WTC11 (cell line): ENCODE measurements at regions not wholly inside any gene's neighbourhood (a gene's known extent, or its start where the extent isn't known, plus 50 kb on each side); places are given as distances from the start of the nearest gene placed in this dataset.

Experiments
- ATAC-seq: fragments of 200-7000 bp; cut with Tn5 transposase; 2 replicates; pipeline ENCODE4 v1.10.0; 2021; ENCODE audit warnings: mild to moderate bottlenecking, moderate library complexity
- CTCF ChIA-PET: fragments of 300-600 bp; sonication (Branson Sonifier 250); formaldehyde crosslinking; loops from one replicate; lab custom pipeline; 2021; ENCODE audit warnings: antibody characterized with exemption; lab: Charles Lee
- POLR2A ChIA-PET: fragments of 350-600 bp; sonication (Branson Sonifier 250); formaldehyde crosslinking; loops from one replicate; lab custom pipeline; 2021; ENCODE audit warnings: antibody characterized with exemption; lab: Charles Lee
- DNase-seq: peaks from one replicate; pipeline ENCODE4 v3.0.0; 2021; ENCODE audit warnings: low spot score
- H3K27ac Mint-ChIP-seq: 2 replicates; pipeline ENCODE4 v1.8.0; 2021; ENCODE audit warnings: mixed read lengths
- H3K27me3 Mint-ChIP-seq: 2 replicates; pipeline ENCODE4 v1.8.0; 2021; ENCODE audit warnings: low read depth, mild to moderate bottlenecking, moderate library complexity, mixed read lengths
- H3K36me3 Mint-ChIP-seq: 2 replicates; pipeline ENCODE4 v1.8.0; 2021; ENCODE audit warnings: mixed read lengths
- H3K4me1 Mint-ChIP-seq: 2 replicates; pipeline ENCODE4 v1.8.0; 2022; ENCODE audit warnings: mixed read lengths
- H3K4me3 Mint-ChIP-seq: 2 replicates; pipeline ENCODE4 v1.8.0; 2021; ENCODE audit warnings: mild to moderate bottlenecking, moderate library complexity, mixed read lengths
- H3K9me3 Mint-ChIP-seq: 2 replicates; pipeline ENCODE4 v1.8.0; 2021; ENCODE audit warnings: mixed read lengths
- ATF1 ChIP-seq: sonication (generic); formaldehyde crosslinking; IDR thresholded peaks from 2 replicates; pipeline ENCODE4 v1.8.1; 2023; ENCODE audit warnings: mild to moderate bottlenecking, moderate library complexity, missing genetic modification reagents
- GRHL2 ChIP-seq: fragments of 250-450 bp; sonication (Bioruptor Pico); IDR thresholded peaks from 2 replicates; pipeline ENCODE4 v1.8.0; 2022; ENCODE audit warnings: mild to moderate bottlenecking, moderate library complexity; ENCODE audit not compliant: insufficient replicate concordance, severe bottlenecking
- GTF2I ChIP-seq: fragments of 250-450 bp; sonication (Bioruptor Pico); conservative IDR thresholded peaks from 2 replicates; pipeline ENCODE4 v1.4.0; 2021; ENCODE audit warnings: mild to moderate bottlenecking
- IRF2 ChIP-seq: sonication (generic); formaldehyde crosslinking; IDR thresholded peaks from 2 replicates; pipeline ENCODE4 v1.8.0; 2022; ENCODE audit warnings: low read depth, missing genetic modification reagents, borderline replicate concordance
- JUN ChIP-seq: sonication (generic); formaldehyde crosslinking; IDR thresholded peaks from 2 replicates; pipeline ENCODE4 v1.8.0; 2023; ENCODE audit warnings: mild to moderate bottlenecking, missing genetic modification reagents
- NFATC4 ChIP-seq: fragments of 250-450 bp; sonication (Bioruptor Pico); IDR thresholded peaks from 2 replicates; pipeline ENCODE4 v1.9.0; 2021; ENCODE audit warnings: mild to moderate bottlenecking
- NR1H2 ChIP-seq: sonication (generic); formaldehyde crosslinking; IDR thresholded peaks from 2 replicates; pipeline ENCODE4 v1.9.0; 2021; ENCODE audit warnings: mild to moderate bottlenecking, moderate library complexity, missing genetic modification reagents
- RELA ChIP-seq: sonication (generic); formaldehyde crosslinking; IDR thresholded peaks from 2 replicates; pipeline ENCODE4 v1.8.1; 2022; ENCODE audit warnings: missing genetic modification reagents, mild to moderate bottlenecking, borderline replicate concordance
- SMAD3 ChIP-seq: sonication (generic); formaldehyde crosslinking; IDR thresholded peaks from 2 replicates; pipeline ENCODE4 v1.8.0; 2022; ENCODE audit warnings: missing genetic modification reagents, mild to moderate bottlenecking, borderline replicate concordance
- SP1 ChIP-seq: sonication (generic); formaldehyde crosslinking; conservative IDR thresholded peaks from 2 replicates; pipeline ENCODE4 v1.8.1; 2022; ENCODE audit warnings: missing genetic modification reagents
- TEAD4 ChIP-seq: sonication (generic); formaldehyde crosslinking; IDR thresholded peaks from 2 replicates; pipeline ENCODE4 v1.8.0; 2022; ENCODE audit warnings: mild to moderate bottlenecking, missing genetic modification reagents
- ZNF121 ChIP-seq: sonication (generic); formaldehyde crosslinking; IDR thresholded peaks from 2 replicates; pipeline ENCODE4 v1.8.0; 2023; ENCODE audit warnings: missing genetic modification reagents
- ZNF232 ChIP-seq: sonication (generic); formaldehyde crosslinking; IDR thresholded peaks from 2 replicates; pipeline ENCODE4 v1.8.0; 2022; ENCODE audit warnings: mild to moderate bottlenecking, missing genetic modification reagents
- ZNF317 ChIP-seq: sonication (generic); formaldehyde crosslinking; IDR thresholded peaks from 2 replicates; pipeline ENCODE4 v1.8.1; 2023; ENCODE audit warnings: low read depth, mild to moderate bottlenecking, moderate library complexity, missing genetic modification reagents, borderline replicate concordance
- TF ChIP-seq, protein P1 (sequence below): fragments of 200-600 bp; IDR thresholded peaks from 2 replicates; pipeline ENCODE4 v1.8.0; 2022; ENCODE audit warnings: antibody characterized with exemption
- TF ChIP-seq, protein P2 (sequence below): sonication (generic); formaldehyde crosslinking; IDR thresholded peaks from 2 replicates; pipeline ENCODE4 v1.8.1; 2022; ENCODE audit warnings: low read depth, missing genetic modification reagents, borderline replicate concordance
- TF ChIP-seq, protein P3 (sequence below): fragments of 250-450 bp; sonication (Bioruptor Pico); IDR thresholded peaks from 2 replicates; pipeline ENCODE4 v2.1.2; 2022; ENCODE audit warnings: mild to moderate bottlenecking, moderate library complexity
- TF ChIP-seq, protein P4 (sequence below): sonication (generic); formaldehyde crosslinking; IDR thresholded peaks from 2 replicates; pipeline ENCODE4 v1.8.0; 2022; ENCODE audit warnings: mild to moderate bottlenecking, missing genetic modification reagents
- TF ChIP-seq, protein P5 (sequence below): sonication (generic); formaldehyde crosslinking; IDR thresholded peaks from 2 replicates; pipeline ENCODE4 v1.8.1; 2023; ENCODE audit warnings: mild to moderate bottlenecking, missing genetic modification reagents, borderline replicate concordance
- TF ChIP-seq, protein P6 (sequence below): fragments of 250-450 bp; sonication (Bioruptor Pico); IDR thresholded peaks from 2 replicates; pipeline ENCODE4 v1.8.0; 2021; ENCODE audit warnings: mild to moderate bottlenecking

DNA sequence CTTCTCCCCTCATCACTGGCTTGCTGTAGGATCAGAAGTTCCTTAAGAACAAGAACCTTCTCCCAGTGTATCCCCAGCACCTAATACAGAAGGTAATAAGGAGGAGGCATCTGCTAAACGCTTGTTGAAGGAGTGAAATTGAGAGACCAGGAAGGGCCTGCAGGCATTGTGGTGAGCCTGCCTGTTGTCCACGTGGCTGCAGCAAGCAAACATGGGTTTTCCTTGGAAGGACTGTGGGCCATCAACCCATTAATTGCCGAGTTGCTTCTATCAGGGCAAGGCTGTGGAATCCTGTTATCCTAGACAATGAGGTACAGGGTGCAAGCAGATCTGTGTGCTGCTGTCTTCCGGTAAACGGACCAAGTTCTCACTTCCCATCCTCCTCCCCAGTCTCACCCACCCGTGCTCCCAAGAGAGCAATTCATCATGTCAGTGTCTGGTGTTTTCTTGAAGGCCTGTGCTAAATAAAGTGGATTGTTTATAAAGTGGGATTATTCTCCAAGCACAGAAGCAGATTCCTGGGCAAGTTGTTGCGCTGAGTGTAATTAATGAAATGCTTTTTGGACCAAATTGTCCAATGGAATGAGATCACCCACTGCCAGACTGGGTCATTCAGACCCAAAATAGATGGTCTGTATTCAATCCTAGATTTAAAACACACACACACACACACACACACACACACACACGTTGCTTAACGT is 164.6 kb upstream of the CDYL start:
- TF ChIP-seq ZNF317 (CRISPR knock-in tag) = no peak
- no peak for TF ChIP-seq SMAD3
- TF ChIP-seq TEAD4 (CRISPR knock-in tag) = no peak
- TF ChIP-seq ZNF121 (CRISPR knock-in tag) = no peak
- TF ChIP-seq ZNF232 (CRISPR knock-in tag) = no peak
- TF ChIP-seq, protein P1, sequence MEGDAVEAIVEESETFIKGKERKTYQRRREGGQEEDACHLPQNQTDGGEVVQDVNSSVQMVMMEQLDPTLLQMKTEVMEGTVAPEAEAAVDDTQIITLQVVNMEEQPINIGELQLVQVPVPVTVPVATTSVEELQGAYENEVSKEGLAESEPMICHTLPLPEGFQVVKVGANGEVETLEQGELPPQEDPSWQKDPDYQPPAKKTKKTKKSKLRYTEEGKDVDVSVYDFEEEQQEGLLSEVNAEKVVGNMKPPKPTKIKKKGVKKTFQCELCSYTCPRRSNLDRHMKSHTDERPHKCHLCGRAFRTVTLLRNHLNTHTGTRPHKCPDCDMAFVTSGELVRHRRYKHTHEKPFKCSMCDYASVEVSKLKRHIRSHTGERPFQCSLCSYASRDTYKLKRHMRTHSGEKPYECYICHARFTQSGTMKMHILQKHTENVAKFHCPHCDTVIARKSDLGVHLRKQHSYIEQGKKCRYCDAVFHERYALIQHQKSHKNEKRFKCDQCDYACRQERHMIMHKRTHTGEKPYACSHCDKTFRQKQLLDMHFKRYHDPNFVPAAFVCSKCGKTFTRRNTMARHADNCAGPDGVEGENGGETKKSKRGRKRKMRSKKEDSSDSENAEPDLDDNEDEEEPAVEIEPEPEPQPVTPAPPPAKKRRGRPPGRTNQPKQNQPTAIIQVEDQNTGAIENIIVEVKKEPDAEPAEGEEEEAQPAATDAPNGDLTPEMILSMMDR = no peak
- peaks cover 11% of the 10 kb centered on the region for H3K9me3 Mint-ChIP-seq
- H3K4me1 Mint-ChIP-seq = no peaks in the 10 kb centered on the region
- ATAC-seq = no peak
- no peak overlapping the region for H3K27ac Mint-ChIP-seq
- DNase-seq = no peak
- ChIA-PET POLR2A (no interaction called here), CTCF (no interaction called here)
- no peaks in the 10 kb centered on the region; the same call in 1 of the 2 replicates for H3K27me3 Mint-ChIP-seq
- no peaks in the 10 kb centered on the region for H3K36me3 Mint-ChIP-seq
- H3K4me3 Mint-ChIP-seq = no peak overlapping the region

DNA sequence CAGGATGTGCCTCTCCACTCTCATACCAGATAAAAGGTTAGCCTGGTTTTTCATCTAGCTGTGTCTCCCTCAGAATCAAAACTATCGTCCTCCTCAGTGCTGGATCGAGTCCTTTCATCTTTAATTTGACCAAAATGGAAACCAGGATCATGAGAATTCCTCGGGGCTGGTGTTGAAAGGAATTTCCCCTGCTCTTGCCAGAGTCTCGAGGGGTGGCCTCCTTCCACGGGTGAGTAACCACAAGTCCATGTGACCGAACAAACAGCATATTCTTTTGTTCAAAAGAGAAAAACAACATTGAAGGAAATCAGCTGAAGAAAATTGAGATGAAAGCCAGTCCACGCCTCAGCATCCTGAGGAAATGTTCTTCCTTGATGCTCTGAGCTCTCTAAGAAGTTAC is 165.9 kb upstream of the CDYL start:
- no peak overlapping the region for H3K4me3 Mint-ChIP-seq
- H3K4me1 Mint-ChIP-seq = peaks cover 4% of the 10 kb centered on the region; the same call in 1 of the 2 replicates
- H3K27me3 Mint-ChIP-seq = no peaks in the 10 kb centered on the region; the same call in 1 of the 2 replicates
- no peaks in the 10 kb centered on the region for H3K36me3 Mint-ChIP-seq
- H3K9me3 Mint-ChIP-seq = peaks cover 11% of the 10 kb centered on the region
- ATAC-seq (no peak), DNase-seq (no peak)
- POLR2A ChIA-PET = no interaction called here
- no peak overlapping the region for H3K27ac Mint-ChIP-seq
- no peak for TF ChIP-seq GRHL2
- no peak for TF ChIP-seq SP1 (CRISPR knock-in tag)
- TF ChIP-seq, protein P2, sequence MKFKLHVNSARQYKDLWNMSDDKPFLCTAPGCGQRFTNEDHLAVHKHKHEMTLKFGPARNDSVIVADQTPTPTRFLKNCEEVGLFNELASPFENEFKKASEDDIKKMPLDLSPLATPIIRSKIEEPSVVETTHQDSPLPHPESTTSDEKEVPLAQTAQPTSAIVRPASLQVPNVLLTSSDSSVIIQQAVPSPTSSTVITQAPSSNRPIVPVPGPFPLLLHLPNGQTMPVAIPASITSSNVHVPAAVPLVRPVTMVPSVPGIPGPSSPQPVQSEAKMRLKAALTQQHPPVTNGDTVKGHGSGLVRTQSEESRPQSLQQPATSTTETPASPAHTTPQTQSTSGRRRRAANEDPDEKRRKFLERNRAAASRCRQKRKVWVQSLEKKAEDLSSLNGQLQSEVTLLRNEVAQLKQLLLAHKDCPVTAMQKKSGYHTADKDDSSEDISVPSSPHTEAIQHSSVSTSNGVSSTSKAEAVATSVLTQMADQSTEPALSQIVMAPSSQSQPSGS (CRISPR knock-in tag) = no peak
- TF ChIP-seq, protein P3, sequence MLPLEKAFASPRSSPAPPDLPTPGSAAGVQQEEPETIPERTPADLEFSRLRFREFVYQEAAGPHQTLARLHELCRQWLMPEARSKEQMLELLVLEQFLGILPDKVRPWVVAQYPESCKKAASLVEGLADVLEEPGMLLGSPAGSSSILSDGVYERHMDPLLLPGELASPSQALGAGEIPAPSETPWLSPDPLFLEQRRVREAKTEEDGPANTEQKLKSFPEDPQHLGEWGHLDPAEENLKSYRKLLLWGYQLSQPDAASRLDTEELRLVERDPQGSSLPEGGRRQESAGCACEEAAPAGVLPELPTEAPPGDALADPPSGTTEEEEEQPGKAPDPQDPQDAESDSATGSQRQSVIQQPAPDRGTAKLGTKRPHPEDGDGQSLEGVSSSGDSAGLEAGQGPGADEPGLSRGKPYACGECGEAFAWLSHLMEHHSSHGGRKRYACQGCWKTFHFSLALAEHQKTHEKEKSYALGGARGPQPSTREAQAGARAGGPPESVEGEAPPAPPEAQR (CRISPR knock-in tag) = no peak
- TF ChIP-seq, protein P4, sequence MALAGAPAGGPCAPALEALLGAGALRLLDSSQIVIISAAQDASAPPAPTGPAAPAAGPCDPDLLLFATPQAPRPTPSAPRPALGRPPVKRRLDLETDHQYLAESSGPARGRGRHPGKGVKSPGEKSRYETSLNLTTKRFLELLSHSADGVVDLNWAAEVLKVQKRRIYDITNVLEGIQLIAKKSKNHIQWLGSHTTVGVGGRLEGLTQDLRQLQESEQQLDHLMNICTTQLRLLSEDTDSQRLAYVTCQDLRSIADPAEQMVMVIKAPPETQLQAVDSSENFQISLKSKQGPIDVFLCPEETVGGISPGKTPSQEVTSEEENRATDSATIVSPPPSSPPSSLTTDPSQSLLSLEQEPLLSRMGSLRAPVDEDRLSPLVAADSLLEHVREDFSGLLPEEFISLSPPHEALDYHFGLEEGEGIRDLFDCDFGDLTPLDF (CRISPR knock-in tag) = no peak
- CTCF ChIA-PET = no interaction called here

DNA sequence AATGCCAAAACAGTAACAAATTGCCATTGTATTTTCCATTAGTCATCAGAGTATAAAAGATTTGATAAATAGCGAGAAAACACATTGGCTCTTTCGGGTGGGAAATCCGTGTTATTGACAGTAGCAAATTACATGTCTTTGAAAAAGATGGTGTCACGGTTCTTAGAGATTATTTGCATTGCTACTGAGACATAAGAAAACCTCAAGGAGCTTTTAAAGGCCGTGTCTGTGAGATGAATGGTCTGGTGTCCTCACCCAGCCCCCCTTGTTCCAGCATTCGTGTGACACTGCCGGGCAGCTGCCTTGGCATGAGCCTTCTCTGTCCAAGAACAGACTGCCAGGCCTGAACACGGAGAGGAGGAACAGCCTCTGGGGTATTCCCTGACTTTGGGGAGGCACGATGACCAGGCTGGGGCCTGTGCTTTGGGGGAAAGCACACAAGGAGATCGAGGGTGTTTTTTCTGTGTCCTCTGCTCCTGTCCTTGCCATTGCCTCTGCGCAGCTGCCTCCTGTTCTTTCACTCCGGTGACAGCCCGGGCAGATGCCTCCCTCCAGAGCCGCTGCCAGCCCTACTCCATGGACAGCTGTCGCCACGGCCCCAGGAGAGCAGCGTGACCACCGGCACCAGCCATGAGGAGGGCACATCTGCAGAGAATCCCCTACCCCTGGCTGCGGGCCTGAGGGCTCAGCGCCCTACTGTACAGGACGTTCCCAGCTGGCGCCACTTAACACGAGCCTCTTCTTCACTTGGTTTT is 167.7 kb upstream of the CDYL start:
- H3K36me3 Mint-ChIP-seq = no peaks in the 10 kb centered on the region
- H3K27me3 Mint-ChIP-seq = peaks cover 3% of the 10 kb centered on the region; the same call in 1 of the 2 replicates
- DNase-seq = no peak
- ChIA-PET CTCF (no interaction called here), POLR2A (no interaction called here)
- peaks cover 4% of the 10 kb centered on the region; the same call in 1 of the 2 replicates for H3K4me1 Mint-ChIP-seq
- H3K4me3 Mint-ChIP-seq = no peak overlapping the region
- ATAC-seq = no peak
- no peaks in the 10 kb centered on the region for H3K9me3 Mint-ChIP-seq
- H3K27ac Mint-ChIP-seq = no peak overlapping the region
- TF ChIP-seq, protein P5, sequence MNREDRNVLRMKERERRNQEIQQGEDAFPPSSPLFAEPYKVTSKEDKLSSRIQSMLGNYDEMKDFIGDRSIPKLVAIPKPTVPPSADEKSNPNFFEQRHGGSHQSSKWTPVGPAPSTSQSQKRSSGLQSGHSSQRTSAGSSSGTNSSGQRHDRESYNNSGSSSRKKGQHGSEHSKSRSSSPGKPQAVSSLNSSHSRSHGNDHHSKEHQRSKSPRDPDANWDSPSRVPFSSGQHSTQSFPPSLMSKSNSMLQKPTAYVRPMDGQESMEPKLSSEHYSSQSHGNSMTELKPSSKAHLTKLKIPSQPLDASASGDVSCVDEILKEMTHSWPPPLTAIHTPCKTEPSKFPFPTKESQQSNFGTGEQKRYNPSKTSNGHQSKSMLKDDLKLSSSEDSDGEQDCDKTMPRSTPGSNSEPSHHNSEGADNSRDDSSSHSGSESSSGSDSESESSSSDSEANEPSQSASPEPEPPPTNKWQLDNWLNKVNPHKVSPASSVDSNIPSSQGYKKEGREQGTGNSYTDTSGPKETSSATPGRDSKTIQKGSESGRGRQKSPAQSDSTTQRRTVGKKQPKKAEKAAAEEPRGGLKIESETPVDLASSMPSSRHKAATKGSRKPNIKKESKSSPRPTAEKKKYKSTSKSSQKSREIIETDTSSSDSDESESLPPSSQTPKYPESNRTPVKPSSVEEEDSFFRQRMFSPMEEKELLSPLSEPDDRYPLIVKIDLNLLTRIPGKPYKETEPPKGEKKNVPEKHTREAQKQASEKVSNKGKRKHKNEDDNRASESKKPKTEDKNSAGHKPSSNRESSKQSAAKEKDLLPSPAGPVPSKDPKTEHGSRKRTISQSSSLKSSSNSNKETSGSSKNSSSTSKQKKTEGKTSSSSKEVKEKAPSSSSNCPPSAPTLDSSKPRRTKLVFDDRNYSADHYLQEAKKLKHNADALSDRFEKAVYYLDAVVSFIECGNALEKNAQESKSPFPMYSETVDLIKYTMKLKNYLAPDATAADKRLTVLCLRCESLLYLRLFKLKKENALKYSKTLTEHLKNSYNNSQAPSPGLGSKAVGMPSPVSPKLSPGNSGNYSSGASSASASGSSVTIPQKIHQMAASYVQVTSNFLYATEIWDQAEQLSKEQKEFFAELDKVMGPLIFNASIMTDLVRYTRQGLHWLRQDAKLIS (CRISPR knock-in tag) = no peak
- TF ChIP-seq IRF2 (CRISPR knock-in tag) (no peak), ZNF317 (CRISPR knock-in tag) (no peak), GTF2I (CRISPR knock-in tag) (no peak), RELA (CRISPR knock-in tag) (no peak), ATF1 (CRISPR knock-in tag) (no peak), NFATC4 (CRISPR knock-in tag) (no peak), JUN (CRISPR knock-in tag) (no peak), NR1H2 (CRISPR knock-in tag) (no peak)
- TF ChIP-seq, protein P6, sequence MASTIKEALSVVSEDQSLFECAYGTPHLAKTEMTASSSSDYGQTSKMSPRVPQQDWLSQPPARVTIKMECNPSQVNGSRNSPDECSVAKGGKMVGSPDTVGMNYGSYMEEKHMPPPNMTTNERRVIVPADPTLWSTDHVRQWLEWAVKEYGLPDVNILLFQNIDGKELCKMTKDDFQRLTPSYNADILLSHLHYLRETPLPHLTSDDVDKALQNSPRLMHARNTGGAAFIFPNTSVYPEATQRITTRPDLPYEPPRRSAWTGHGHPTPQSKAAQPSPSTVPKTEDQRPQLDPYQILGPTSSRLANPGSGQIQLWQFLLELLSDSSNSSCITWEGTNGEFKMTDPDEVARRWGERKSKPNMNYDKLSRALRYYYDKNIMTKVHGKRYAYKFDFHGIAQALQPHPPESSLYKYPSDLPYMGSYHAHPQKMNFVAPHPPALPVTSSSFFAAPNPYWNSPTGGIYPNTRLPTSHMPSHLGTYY (CRISPR knock-in tag) = no peak
